ENCODE measurements at regions not wholly inside any gene's neighbourhood (a gene's known extent, or its start where the extent isn't known, plus 50 kb on each side); places are given as distances from the start of the nearest gene placed in this dataset.

DNA sequence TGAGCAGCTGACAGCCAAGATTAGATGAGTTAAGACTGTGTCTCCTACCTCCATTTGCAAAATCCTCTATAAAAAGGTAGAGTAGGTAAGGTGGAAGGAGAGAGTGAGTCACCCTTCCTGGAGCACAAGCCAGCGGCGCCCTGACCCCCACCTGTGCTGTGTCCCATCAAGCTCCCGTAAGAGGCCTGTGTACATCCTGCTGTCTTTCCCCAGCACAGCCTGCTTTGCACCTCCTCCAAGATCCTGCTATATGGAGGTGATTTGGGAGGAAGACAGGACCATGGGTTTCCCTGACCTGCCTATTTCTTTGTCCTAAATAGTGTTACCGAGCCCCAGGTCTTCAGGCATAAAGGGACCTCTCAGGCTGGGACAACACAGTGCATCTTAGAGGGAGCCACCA is 62.3 kb upstream of the UQCRFS1 start:
- Histone ChIP-seq H4K20me1 (ENCODE audit: control insufficient read depth, extremely low read depth, insufficient read depth, low read length) (no peaks in the 10 kb centered on the region), H3K4me1 (ENCODE audit: control insufficient read depth, extremely low read depth, insufficient read depth, low read length) (no peaks in the 10 kb centered on the region), H3K9me1 (ENCODE audit: control insufficient read depth, extremely low read depth, insufficient read depth, low read length) (no peaks in the 10 kb centered on the region), H3K4me3 (ENCODE audit: control insufficient read depth in 2 of 3, extremely low read depth in 1 of 3, insufficient read depth in 2 of 3, low read depth in 1 of 3, low read length in 3 of 3) (no peak overlapping the region), H3K79me2 (ENCODE audit: control insufficient read depth, insufficient read depth, low read length) (no peaks in the 10 kb centered on the region), H3K27ac (ENCODE audit: control insufficient read depth, insufficient read depth, low read length) (no peak overlapping the region), H3K9ac (ENCODE audit: control insufficient read depth, extremely low read depth, insufficient read depth, low read length) (no peak overlapping the region), H3K4me2 (ENCODE audit: control insufficient read depth, extremely low read depth, insufficient read depth, low read depth, low read length) (no peak overlapping the region), H3K27me3 (ENCODE audit: control insufficient read depth, extremely low read depth, insufficient read depth, low read length) (no peaks in the 10 kb centered on the region), H3K9me3 (ENCODE audit: control insufficient read depth, low read depth, low read length) (peaks cover 3% of the 10 kb centered on the region), H3K36me3 (ENCODE audit: control insufficient read depth in 2 of 2, extremely low read depth in 1 of 2, insufficient read depth in 2 of 2, low read length in 2 of 2) (no peaks in the 10 kb centered on the region), H2AFZ (ENCODE audit: control insufficient read depth, low read length) (no peak overlapping the region)
- dilution Hi-C loops (cut with MboI; ENCODE audit: extremely low pct_ligation_motif_present, low sequenced_read_pairs) = no loop called here
- no peak for FAIRE-seq
- TF ChIP-seq CTCF (optimal IDR thresholded peaks at IDR 0.05 in 1 of 3, IDR thresholded peaks at IDR 0.05 in 1 of 3, conservative IDR thresholded peaks at IDR 0.05 in 1 of 3; ENCODE audit: extremely low read depth in 1 of 3, insufficient read depth in 2 of 3, low read length in 3 of 3) = no peak
- TF ChIP-seq EZH2 (IDR thresholded peaks at IDR 0.05; ENCODE audit: low read length) = no peak
- DNase-seq (ENCODE audit: low read depth, low spot score) = no peak

- no peak overlapping the region for H3K27ac ChIP-seq (ENCODE audit: control insufficient read depth, insufficient read depth, low read length)
- H3K9ac ChIP-seq (ENCODE audit: control insufficient read depth, extremely low read depth, insufficient read depth, low read length) = no peak overlapping the region
- no peaks in the 10 kb centered on the region for H3K79me2 ChIP-seq (ENCODE audit: control insufficient read depth, insufficient read depth, low read length)
- H2AFZ ChIP-seq (ENCODE audit: control insufficient read depth, low read length) = no peak overlapping the region
- H4K20me1 ChIP-seq (ENCODE audit: control insufficient read depth, extremely low read depth, insufficient read depth, low read length) = no peaks in the 10 kb centered on the region
- no peaks in the 10 kb centered on the region for H3K9me1 ChIP-seq (ENCODE audit: control insufficient read depth, extremely low read depth, insufficient read depth, low read length)
- H3K27me3 ChIP-seq (ENCODE audit: control insufficient read depth, extremely low read depth, insufficient read depth, low read length) = no peaks in the 10 kb centered on the region
- DNase-seq (ENCODE audit: low read depth, low spot score) = no peak
- H3K4me2 ChIP-seq (ENCODE audit: control insufficient read depth, extremely low read depth, insufficient read depth, low read depth, low read length) = no peak overlapping the region
- no peaks in the 10 kb centered on the region for H3K36me3 ChIP-seq (ENCODE audit: control insufficient read depth in 2 of 2, extremely low read depth in 1 of 2, insufficient read depth in 2 of 2, low read length in 2 of 2)
- FAIRE-seq = no peak
- H3K4me1 ChIP-seq (ENCODE audit: control insufficient read depth, extremely low read depth, insufficient read depth, low read length) = no peaks in the 10 kb centered on the region
- H3K4me3 ChIP-seq (ENCODE audit: control insufficient read depth in 2 of 3, extremely low read depth in 1 of 3, insufficient read depth in 2 of 3, low read depth in 1 of 3, low read length in 3 of 3) = no peak overlapping the region
- dilution Hi-C loops (cut with MboI; ENCODE audit: extremely low pct_ligation_motif_present, low sequenced_read_pairs) = no loop called here
- H3K9me3 ChIP-seq (ENCODE audit: control insufficient read depth, low read depth, low read length) = no peaks in the 10 kb centered on the region
- TF ChIP-seq EZH2 (IDR thresholded peaks at IDR 0.05; ENCODE audit: low read length) = no peak
- no peak for TF ChIP-seq CTCF (optimal IDR thresholded peaks at IDR 0.05 in 1 of 3, IDR thresholded peaks at IDR 0.05 in 1 of 3, conservative IDR thresholded peaks at IDR 0.05 in 1 of 3; ENCODE audit: extremely low read depth in 1 of 3, insufficient read depth in 2 of 3, low read length in 3 of 3)
These were observed 64.2 kb upstream of the UQCRFS1 start for GRCh38 chr19:29277102-29277501.

Measured in keratinocyte (primary cell).